ENCODE measurements at regions not wholly inside any gene's neighbourhood (a gene's known extent, or its start where the extent isn't known, plus 50 kb on each side); places are given as distances from the start of the nearest gene placed in this dataset.

GRCh38 chr7:117986645-117987269 lies 113.5 kb upstream of the CTTNBP2 start:
- Histone ChIP-seq H3K9me1 (ENCODE audit: insufficient read depth, low read length) (no peaks in the 10 kb centered on the region), H4K5ac (ENCODE audit: low read depth, low read length) (no peak overlapping the region), H3K9ac (ENCODE audit: low read depth, low read length) (no peak overlapping the region), H3K9me3 (ENCODE audit: control insufficient read depth, insufficient read depth, low read length) (no peaks in the 10 kb centered on the region), H2BK20ac (ENCODE audit: low read depth, low read length) (no peak overlapping the region), H3K27ac (ENCODE audit: insufficient read depth, low read length) (no peak overlapping the region), H3K56ac (ENCODE audit: extremely low read depth, insufficient read depth, low read length) (no peak overlapping the region), H3K36me3 (ENCODE audit: control insufficient read depth, insufficient read depth, low read length) (no peaks in the 10 kb centered on the region), H3K23ac (ENCODE audit: low read depth, low read length) (no peak overlapping the region), H4K8ac (ENCODE audit: low read depth in 2 of 2, low read length in 2 of 2) (no peak overlapping the region), H2BK15ac (ENCODE audit: low read depth, low read length) (no peak overlapping the region), H4K20me1 (ENCODE audit: insufficient read depth, low read length) (no peaks in the 10 kb centered on the region), H3K79me1 (ENCODE audit: low read depth in 1 of 2, low read length in 2 of 2) (no peaks in the 10 kb centered on the region), H4K91ac (ENCODE audit: insufficient read depth, low read depth, low read length) (no peak overlapping the region), H3K18ac (ENCODE audit: low read depth, low read length) (no peak overlapping the region), H2BK5ac (ENCODE audit: low read depth, low read length, poor library complexity, severe bottlenecking) (no peak overlapping the region), H3K14ac (replicated peaks; ENCODE audit: low read depth, low read length) (no peak overlapping the region), H3K4me1 (ENCODE audit: control insufficient read depth, insufficient read depth, low read length) (no peaks in the 10 kb centered on the region), H3K27me3 (ENCODE audit: control insufficient read depth, insufficient read depth, low read length) (no peaks in the 10 kb centered on the region), H3K4me3 (ENCODE audit: insufficient read depth, low read depth, low read length) (no peak overlapping the region), H2AFZ (replicated peaks; ENCODE audit: low read length, poor library complexity) (no peak overlapping the region), H3K4ac (ENCODE audit: low read depth, low read length) (no peak overlapping the region), H2AK9ac (replicated peaks; ENCODE audit: low read depth, low read length, poor library complexity) (no peak overlapping the region), H2AK5ac (ENCODE audit: low read depth, low read length) (no peak overlapping the region), H2BK120ac (ENCODE audit: low read depth, low read length) (no peak overlapping the region), H3K4me2 (ENCODE audit: low read depth, low read length) (no peak overlapping the region)
- POLR2A ChIA-PET (ENCODE audit: unreplicated experiment): no interaction called here
- no TSS peak for BruUV-seq (replicated peaks)
- in situ Hi-C loops (cut with MboI; ENCODE audit: low sequenced_read_pairs) (no loop called here), dilution Hi-C loops (cut with HindIII; ENCODE audit: low sequenced_read_pairs, unreplicated experiment) (no loop called here), intact Hi-C loops (cut with micrococcal nuclease) (no loop called here)
- no peak for TF ChIP-seq RAD21 (IDR thresholded peaks at IDR 0.05; ENCODE audit: low read length)
- TF ChIP-seq CTCF (conservative IDR thresholded peaks at IDR 0.05; ENCODE audit: low read depth, low read length): no peak
- no peak for TF ChIP-seq NFE2L2 (IDR thresholded peaks at IDR 0.05; ENCODE audit: low read depth, low read length)
- no peak for TF ChIP-seq CHD1 (IDR thresholded peaks at IDR 0.05; ENCODE audit: low read depth, low read length)
- no peak for TF ChIP-seq MAFK (IDR thresholded peaks at IDR 0.05; ENCODE audit: low read depth, low read length)
- TF ChIP-seq MXI1 (IDR thresholded peaks at IDR 0.05; ENCODE audit: borderline replicate concordance, low read depth, low read length): no peak
- no peak for TF ChIP-seq MAZ (IDR thresholded peaks at IDR 0.05; ENCODE audit: borderline replicate concordance, low read depth, low read length)
- TF ChIP-seq RCOR1 (IDR thresholded peaks at IDR 0.05; ENCODE audit: insufficient replicate concordance, low read length): no peak
- no peak for TF ChIP-seq POLR2A (IDR thresholded peaks at IDR 0.05; ENCODE audit: low read depth, low read length)
- no peak for TF ChIP-seq USF2 (IDR thresholded peaks at IDR 0.05; ENCODE audit: low read depth, low read length)
- no peak for TF ChIP-seq BHLHE40 (IDR thresholded peaks at IDR 0.05; ENCODE audit: low read depth, low read length)
- ATAC-seq (ENCODE audit: low read depth) (no peak), DNase-seq (no peak)
- CTCF ChIA-PET: interaction anchor here (1.2 kb wide), 1 partner anchor 107 kb away, joined by 3 read pairs; no protein-coding TSS in a partner anchor
- WGBS, 2 experiments (ENCODE audit: extremely low coverage in 2 of 2, insufficient read length in 1 of 2): no CpG with 5 or more reads among the region's 2 CpGs

All from IMR-90 (cell line).